ENCODE measurements at regions not wholly inside any gene's neighbourhood (a gene's known extent, or its start where the extent isn't known, plus 50 kb on each side); places are given as distances from the start of the nearest gene placed in this dataset.
A peak's percentile ranks its signal among the peaks of the same experiment; 100 is the strongest.
"Not testable (repeated sequence)": the region's sequence is repeated elsewhere in the genome, so short reads cannot be mapped to it uniquely, and the experiment has no call there.

GRCh38 chr16:87190288-87191230 is 126.6 kb downstream of the C16orf95 start:
- DNase-seq (ENCODE audit: extremely low read depth in 1 of 11, low read depth in 9 of 11, low spot score in 4 of 11): no peak

DNA sequence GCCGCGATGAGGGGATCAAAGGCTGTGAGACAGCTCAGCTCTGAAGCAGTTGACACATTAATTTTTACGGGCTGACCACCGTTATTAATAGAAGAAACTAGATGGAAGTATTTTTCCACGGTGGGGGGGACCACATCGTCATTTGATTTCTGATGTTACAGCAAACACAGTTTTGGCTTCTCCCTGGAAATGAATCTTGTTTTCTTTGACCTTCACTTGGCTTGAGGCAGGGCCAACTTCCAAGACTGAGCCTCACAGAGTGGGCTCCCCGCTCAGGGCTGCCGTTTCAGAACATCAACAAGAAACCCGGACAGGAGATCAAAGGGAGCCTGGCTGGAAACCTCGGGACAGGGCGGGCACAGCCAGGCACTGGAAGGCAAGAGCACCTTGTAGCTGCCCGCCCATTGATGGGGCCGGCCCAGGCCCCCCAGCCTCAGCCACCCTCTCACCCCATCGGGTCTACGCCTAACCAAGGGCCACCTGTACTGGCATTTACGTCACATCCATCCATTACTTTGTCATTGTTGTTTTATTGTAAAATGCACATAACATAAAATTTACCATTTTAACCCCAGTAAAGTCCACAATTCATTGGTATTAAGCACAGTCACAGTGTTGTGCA is 124.6 kb downstream of the C16orf95 start:
- peak in 1 of 11 donors; percentile 24 for DNase-seq (ENCODE audit: extremely low read depth in 1 of 11, low read depth in 9 of 11, low spot score in 4 of 11)

- DNase-seq (ENCODE audit: extremely low read depth in 1 of 11, low read depth in 9 of 11, low spot score in 4 of 11): no peak
Observed at GRCh38 chr16:87194172-87194571, 123.0 kb downstream of the C16orf95 start.

GRCh38 chr16:87195161-87195560 is 122.0 kb downstream of the C16orf95 start:
- DNase-seq (ENCODE audit: extremely low read depth in 1 of 11, low read depth in 9 of 11, low spot score in 4 of 11): no peak

DNA sequence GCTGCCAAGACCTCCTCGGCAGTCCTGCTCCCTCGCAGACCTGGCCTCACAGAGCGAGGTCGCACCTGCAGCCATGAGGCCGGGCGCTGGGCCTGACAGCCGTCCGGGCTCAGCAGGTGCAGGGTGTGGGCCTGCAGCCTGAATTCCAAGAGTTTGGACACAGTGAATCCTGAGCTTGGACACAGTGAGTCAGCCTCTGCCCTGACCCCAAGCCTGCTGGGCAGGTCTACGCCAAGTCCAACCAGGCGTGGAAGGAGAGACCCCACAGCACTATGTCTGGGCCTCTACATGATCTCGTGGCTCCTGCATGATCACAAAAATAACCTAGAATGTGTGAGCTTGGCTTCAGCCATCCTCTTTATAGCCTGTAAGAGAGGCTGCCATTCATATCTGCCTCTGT is 121.0 kb downstream of the C16orf95 start:
- DNase-seq (ENCODE audit: extremely low read depth in 1 of 11, low read depth in 9 of 11, low spot score in 4 of 11): no peak

GRCh38 chr16:87196661-87197060 is 120.5 kb downstream of the C16orf95 start:
- no peak for DNase-seq (ENCODE audit: extremely low read depth in 1 of 11, low read depth in 9 of 11, low spot score in 4 of 11)

- no peak for DNase-seq (ENCODE audit: extremely low read depth in 1 of 11, low read depth in 9 of 11, low spot score in 4 of 11)
Observed at GRCh38 chr16:87198328-87198832, 118.8 kb downstream of the C16orf95 start.

- no peak for DNase-seq (ENCODE audit: extremely low read depth in 1 of 11, low read depth in 9 of 11, low spot score in 4 of 11)
Observed at GRCh38 chr16:87198881-87199280, 118.3 kb downstream of the C16orf95 start.

GRCh38 chr16:87199379-87199778 is 117.8 kb downstream of the C16orf95 start:
- DNase-seq (ENCODE audit: extremely low read depth in 1 of 11, low read depth in 9 of 11, low spot score in 4 of 11): no peak

DNA sequence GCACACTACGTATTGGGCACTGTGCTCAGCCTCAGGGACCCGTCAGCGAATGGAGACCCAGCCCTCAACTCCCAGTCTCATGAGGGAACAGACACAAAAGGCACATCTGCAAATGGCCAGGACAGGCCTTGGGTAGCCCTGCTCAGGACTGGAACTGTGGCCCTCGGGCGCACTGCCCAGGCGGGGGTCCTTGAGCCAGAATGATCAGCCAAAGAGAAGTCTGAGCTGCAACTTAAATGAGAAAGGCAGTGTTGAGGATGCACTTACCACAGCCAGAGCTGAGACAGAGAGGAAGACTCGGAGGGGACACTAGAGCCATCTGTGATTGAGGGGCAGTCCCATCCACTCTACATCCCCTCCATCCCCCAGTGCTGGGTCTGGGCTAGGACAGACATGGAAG is 117.3 kb downstream of the C16orf95 start:
- DNase-seq (ENCODE audit: extremely low read depth in 1 of 11, low read depth in 9 of 11, low spot score in 4 of 11): no peak

DNA sequence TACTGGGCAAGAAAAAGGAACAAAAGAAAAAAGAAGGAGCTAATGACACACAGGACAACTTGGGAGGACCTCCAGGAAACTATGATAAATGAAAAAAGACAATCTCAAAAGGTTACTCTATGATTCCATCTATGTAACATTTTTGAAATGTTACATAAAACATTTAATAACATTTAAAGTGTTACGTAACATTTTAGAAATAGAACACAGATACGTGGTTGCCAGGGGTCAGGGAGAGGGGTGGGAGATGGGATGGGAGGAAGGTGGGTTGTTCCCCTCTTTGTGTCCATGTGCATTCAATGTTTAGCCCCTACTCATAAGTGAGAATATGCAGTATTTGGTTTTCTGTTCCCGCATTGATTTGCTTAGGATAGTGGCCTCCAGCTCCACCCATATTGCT is 116.6 kb downstream of the C16orf95 start:
- no peak for DNase-seq (ENCODE audit: extremely low read depth in 1 of 11, low read depth in 9 of 11, low spot score in 4 of 11)

GRCh38 chr16:87201052-87201451 is 116.1 kb downstream of the C16orf95 start:
- DNase-seq (ENCODE audit: extremely low read depth in 1 of 11, low read depth in 9 of 11, low spot score in 4 of 11): no peak

DNA sequence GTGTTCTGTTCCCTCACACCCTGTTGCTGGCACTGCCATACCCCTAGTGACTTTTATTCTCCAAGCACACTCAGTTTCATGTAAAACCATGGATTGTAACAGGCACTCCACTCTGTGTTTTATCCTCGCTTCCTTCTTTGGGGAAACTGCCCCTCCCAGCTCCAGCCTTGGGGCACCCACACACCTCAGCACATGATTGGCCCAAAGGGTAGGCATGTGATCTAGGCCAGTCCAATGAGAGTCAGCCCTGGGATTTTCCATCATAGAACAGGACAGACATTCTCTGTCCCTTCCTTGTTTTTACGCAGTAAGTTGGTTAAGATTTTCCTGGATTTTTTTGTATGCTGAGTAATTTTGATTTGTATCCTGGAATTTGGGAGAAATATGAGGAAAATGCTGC is 115.4 kb downstream of the C16orf95 start:
- DNase-seq (ENCODE audit: extremely low read depth in 1 of 11, low read depth in 9 of 11, low spot score in 4 of 11): no peak

DNA sequence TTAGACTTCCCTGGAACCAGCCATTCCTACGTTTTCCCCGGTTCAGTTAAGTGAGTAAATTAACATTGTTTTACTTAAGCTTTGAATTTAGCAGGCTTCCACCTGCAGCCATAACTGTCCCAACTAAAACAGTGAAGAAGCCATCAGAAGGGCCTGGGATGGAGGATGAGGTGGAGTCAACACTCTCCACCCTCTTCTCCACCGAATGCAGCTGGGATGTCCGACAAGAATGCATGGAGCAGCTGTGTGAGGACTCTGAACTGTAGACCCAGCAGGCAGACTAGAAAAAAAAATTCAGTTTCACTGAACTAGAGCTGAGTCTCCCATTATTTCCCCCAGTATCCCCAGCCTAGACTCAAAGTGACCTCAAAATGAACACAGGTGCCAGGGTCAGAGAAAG is 114.8 kb downstream of the C16orf95 start:
- peak in 1 of 11 donors; percentile 28 for DNase-seq (ENCODE audit: extremely low read depth in 1 of 11, low read depth in 9 of 11, low spot score in 4 of 11)

- DNase-seq (ENCODE audit: extremely low read depth in 1 of 11, low read depth in 9 of 11, low spot score in 4 of 11): peak in 5 of 11 donors; percentile 43 to 70 (median 64)
Observed at GRCh38 chr16:87203060-87203656, 114.0 kb downstream of the C16orf95 start.

- no peak for DNase-seq (ENCODE audit: extremely low read depth in 1 of 11, low read depth in 9 of 11, low spot score in 4 of 11)
Observed at GRCh38 chr16:87206646-87207451, 110.3 kb downstream of the C16orf95 start.

DNA sequence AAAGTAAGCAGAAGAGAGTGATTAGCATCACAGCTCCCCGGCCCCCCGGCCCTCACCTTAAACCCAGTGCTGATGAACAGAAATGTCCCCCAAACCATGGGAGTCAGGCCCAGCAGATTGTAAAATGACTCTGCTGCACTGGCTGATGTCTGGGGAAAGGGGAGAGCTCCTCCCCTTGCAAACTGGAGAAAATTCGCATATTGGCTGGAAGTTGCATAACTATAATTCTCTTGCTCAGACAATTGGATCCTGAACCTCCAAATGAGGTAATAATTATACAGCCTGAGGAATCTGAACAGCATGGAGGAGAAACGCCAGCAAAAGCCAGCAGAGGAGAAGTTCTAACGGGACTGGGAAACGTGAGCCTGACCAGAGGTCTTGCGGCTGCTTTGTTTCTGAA is 109.7 kb downstream of the C16orf95 start:
- peak in 1 of 11 donors; percentile 34 for DNase-seq (ENCODE audit: extremely low read depth in 1 of 11, low read depth in 9 of 11, low spot score in 4 of 11)

DNA sequence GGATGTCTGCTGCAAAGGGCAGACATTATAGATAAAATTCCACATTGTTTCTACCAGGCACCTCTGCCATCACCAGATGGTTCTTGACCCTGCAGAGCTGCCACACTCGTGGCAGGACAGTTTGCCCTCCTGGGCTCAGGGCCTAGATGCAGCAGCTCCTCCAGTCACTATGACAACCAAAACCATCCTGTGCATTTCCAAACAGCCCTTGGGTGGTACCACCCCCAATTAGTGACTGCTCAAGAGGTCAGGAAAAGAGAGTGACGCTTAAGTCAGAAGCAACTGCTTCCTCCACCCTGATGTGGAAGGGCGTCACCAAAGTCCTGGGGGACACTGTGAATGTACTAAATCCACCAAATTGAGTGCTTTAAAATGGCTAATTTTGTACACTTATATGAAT is 109.2 kb downstream of the C16orf95 start:
- DNase-seq (ENCODE audit: extremely low read depth in 1 of 11, low read depth in 9 of 11, low spot score in 4 of 11): no peak

GRCh38 chr16:87208968-87209367 is 108.2 kb downstream of the C16orf95 start:
- DNase-seq (ENCODE audit: extremely low read depth in 1 of 11, low read depth in 9 of 11, low spot score in 4 of 11): not testable (repeated sequence)
